Astrocyte of the spinal cord (primary cell): ENCODE measurements at regions not wholly inside any gene's neighbourhood (a gene's known extent, or its start where the extent isn't known, plus 50 kb on each side); places are given as distances from the start of the nearest gene placed in this dataset.

Experiments used
- DNase-seq: peaks from one replicate; pipeline ENCODE4 v3.0.0; 2011; ENCODE audit warnings: low read depth, low spot score
- H3K4me3 ChIP-seq: 2 replicates; pipeline ENCODE4 v1.5.1; 2011; ENCODE audit warnings: low read depth, mild to moderate bottlenecking, low read length, moderate library complexity
- in situ Hi-C: cut with HindIII; loops from 2 replicates; pipeline ENCODE4 v1.10.0; 2017; ENCODE audit warnings: low sequenced_read_pairs
- TF ChIP-seq, protein P1 (sequence below): IDR thresholded peaks from 2 replicates; pipeline ENCODE4 v1.5.1; 2012; ENCODE audit warnings: low read depth, mild to moderate bottlenecking, low read length, inconsistent platforms

DNA sequence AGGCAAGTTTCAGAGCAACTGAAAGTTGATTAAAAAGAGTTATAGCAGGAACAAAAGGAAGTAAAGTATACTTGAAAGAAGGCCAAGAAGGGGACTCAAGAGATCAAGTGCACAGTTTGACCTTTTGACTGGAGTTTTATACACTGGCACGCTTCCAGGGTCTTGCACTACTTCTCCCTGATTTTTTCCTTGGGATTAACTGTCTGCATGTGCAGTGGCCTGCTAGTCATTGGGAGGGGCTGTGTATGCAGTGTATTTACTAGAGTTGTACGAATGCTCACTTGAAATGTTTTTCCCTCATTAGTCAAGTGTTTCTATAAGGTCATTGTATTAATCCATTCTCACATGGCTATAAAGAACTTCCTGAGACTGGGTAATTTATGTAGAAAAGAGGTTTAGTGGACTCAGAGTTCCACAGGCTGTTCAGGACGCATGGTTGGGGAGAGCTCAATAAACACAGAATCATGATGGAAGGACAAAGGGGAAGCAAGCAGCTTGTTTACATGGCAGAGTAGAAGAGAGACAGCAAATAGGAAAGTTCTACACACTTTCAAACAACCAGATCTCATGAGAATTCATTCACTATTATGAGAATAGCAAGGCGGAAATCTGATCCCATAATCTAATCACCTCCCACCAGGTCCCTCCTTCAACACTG is 571.8 kb downstream of the ZPLD1 start:
- in situ Hi-C loops, result no loop called here
- no peak overlapping the region for H3K4me3 ChIP-seq
- DNase-seq, result no peak
- TF ChIP-seq, protein P1, sequence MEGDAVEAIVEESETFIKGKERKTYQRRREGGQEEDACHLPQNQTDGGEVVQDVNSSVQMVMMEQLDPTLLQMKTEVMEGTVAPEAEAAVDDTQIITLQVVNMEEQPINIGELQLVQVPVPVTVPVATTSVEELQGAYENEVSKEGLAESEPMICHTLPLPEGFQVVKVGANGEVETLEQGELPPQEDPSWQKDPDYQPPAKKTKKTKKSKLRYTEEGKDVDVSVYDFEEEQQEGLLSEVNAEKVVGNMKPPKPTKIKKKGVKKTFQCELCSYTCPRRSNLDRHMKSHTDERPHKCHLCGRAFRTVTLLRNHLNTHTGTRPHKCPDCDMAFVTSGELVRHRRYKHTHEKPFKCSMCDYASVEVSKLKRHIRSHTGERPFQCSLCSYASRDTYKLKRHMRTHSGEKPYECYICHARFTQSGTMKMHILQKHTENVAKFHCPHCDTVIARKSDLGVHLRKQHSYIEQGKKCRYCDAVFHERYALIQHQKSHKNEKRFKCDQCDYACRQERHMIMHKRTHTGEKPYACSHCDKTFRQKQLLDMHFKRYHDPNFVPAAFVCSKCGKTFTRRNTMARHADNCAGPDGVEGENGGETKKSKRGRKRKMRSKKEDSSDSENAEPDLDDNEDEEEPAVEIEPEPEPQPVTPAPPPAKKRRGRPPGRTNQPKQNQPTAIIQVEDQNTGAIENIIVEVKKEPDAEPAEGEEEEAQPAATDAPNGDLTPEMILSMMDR, result no peak

- in situ Hi-C loops, result no loop called here
- DNase-seq, result no peak
- TF ChIP-seq, protein P1, result no peak
- no peak overlapping the region for H3K4me3 ChIP-seq
Observed at GRCh38 chr3:103009609-103010008, 574.8 kb downstream of the ZPLD1 start.

DNA sequence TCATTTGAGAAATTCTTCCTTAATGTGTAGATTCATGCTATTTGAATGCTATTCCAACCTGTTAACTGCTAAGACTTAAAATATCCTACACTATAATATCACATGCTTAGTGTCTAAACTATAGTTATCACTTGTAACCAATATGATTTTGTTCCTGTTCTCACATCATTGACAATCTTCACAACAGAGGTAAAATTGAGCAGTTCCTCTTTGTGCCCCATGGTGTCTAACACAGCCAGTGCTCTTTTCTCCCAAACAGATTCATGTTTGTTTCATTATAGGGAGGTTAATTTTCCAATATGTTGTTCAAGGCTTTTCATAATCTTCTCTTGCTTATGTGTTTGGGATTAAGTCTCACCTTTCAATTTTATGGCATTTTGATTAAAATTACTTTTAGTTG is 591.1 kb downstream of the ZPLD1 start:
- no peak for DNase-seq
- no peak overlapping the region for H3K4me3 ChIP-seq
- in situ Hi-C loops, result no loop called here
- TF ChIP-seq, protein P1, result no peak

- in situ Hi-C loops, result no loop called here
- TF ChIP-seq, protein P1, result no peak
- H3K4me3 ChIP-seq, result no peak overlapping the region
- DNase-seq, result no peak
Observed at GRCh38 chr3:103033841-103034240, 599.0 kb downstream of the ZPLD1 start.

DNA sequence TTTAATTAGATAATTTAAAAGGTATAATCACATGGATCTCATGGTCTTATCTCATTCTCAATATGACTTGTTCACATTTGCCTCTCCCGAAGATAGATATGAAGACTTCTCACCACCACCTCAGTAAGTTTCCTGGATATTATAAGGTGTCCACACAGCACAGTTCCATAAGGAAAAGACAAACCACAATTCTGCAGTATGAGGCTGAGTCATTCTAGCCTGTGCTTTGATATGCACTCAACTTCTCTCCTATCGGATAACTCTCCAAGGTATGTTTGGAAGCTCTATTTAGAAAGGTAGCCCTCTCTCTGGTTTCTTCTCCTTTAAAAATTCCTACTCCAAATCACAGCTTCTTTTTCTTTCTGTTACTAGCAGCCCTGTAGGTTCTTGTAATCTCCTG is 612.8 kb downstream of the ZPLD1 start:
- DNase-seq, result peak; percentile 56
- no peak overlapping the region for H3K4me3 ChIP-seq
- TF ChIP-seq, protein P1, result no peak
- in situ Hi-C loops, result no loop called here

DNA sequence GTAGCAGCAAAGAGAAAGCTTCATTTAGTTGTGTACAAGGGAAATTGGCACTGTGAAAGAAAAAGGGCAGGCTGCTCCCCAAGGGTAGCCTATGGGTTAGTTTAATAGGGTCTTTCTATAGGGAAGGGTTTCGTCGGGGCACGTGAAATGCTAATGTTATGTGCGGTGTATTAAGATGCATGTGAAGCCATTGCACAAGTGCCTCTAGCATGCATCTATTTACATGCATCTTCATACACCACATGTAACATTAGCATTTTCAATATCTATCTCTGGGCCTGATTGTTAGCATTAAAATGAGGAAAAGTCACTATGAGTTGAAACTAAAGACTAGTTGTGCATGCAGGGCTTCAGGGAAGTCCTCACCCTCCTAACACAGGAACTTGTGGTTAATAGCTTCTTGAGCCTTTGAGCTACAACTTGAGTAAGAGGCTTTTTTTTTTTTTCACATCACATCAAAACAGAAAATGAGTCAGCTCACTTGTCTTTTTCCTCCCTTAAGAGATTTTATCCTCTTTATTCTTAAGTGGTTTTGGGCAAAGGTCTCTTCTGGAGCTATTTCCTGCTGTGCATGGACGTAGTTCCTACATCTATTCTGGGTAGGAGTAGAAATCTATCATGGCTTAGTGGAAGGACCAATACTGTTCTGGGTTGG is 613.4 kb downstream of the ZPLD1 start:
- no peak overlapping the region for H3K4me3 ChIP-seq
- in situ Hi-C loops, result no loop called here
- TF ChIP-seq, protein P1, result no peak
- DNase-seq, result peak; percentile 90
